GM19238 (cell line): ENCODE measurements at regions not wholly inside any gene's neighbourhood (a gene's known extent, or its start where the extent isn't known, plus 50 kb on each side); places are given as distances from the start of the nearest gene placed in this dataset.

Experiments used
- DNase-seq: peaks from one replicate; pipeline ENCODE4 v3.0.0; 2011; ENCODE audit warnings: low spot score; ENCODE audit not compliant: insufficient read length

DNA sequence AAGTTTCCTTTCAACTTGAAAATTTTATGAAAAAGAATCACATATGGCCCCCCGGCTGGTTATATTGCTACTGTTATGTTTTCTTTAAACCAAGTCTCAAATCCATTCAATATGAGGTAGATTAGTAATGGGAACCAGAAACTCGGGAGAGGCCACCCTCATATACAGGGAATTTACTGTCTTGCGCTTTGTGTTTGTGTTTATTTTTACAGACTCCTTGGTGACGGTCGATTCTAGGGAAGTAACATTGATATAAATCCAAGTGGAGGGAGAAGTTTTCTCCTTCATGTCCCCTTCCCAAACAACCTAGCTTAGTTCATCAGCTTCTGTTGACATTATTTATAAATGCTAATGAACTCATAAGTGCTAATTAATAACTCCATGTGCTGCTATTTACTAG is 163.5 kb upstream of the LMO4 start:
- no peak for DNase-seq

DNA sequence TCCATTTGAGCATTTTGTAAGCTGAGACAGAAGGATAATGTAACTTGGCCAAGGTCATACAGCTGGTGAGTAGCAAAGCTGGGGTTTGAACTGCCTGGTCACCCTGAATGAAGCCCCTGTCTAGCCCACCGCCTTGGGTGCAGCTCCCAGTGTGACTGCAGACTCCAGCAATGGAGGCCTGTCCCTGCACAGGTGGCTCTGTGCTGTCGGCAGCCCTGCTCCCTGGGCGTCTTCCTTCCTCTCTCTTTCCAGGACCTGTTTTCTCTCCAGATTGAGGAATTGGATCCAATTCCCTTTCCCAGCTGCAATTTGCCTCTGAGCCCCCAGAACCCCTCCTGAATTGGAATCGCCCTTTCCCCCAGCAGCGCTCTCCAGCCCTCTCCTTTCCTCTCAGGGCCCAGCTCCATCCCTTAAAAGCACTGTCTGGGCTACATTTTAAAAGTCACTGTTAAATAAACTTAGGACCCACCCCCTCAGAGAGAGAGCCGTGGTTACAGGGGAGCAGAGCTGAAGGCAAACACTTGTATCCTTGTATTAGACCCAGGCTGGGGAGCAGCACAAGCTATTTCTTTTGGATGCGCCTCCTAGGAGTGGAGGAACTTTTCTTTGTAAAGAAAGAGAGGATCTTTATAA is 161.4 kb upstream of the LMO4 start:
- DNase-seq, result no peak

DNA sequence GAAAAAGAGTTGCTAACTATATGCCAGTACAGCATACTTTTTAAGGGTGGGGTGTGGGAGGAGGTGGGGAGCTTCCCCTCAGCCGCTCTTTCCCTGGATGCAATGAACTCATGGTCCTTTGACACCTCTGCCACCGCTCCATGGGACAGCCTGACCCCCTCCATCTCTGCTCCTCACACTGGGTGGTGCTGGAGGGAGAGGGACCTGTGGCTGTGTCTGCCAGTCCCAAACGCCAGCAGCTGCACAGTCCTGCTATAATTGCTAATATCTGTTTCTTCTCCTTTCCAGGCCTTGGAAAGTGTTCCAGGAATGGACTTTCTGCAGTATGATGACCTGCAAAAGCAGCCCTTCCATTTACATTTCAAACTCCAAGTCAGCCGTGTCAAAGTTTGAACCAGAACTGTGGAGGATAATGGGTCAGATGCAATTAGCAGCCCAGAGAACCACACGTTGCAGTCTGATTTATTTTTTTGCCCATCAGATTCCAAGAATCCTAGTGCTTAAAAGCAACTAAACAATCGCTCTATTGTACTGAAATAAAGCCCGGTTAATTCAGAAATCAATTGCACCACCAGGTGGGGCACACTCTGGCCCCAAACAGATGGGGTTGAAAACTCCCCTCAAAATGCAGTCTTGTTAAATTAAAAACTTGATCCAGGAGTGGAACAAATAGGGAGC is 160.7 kb upstream of the LMO4 start:
- DNase-seq, result no peak

DNA sequence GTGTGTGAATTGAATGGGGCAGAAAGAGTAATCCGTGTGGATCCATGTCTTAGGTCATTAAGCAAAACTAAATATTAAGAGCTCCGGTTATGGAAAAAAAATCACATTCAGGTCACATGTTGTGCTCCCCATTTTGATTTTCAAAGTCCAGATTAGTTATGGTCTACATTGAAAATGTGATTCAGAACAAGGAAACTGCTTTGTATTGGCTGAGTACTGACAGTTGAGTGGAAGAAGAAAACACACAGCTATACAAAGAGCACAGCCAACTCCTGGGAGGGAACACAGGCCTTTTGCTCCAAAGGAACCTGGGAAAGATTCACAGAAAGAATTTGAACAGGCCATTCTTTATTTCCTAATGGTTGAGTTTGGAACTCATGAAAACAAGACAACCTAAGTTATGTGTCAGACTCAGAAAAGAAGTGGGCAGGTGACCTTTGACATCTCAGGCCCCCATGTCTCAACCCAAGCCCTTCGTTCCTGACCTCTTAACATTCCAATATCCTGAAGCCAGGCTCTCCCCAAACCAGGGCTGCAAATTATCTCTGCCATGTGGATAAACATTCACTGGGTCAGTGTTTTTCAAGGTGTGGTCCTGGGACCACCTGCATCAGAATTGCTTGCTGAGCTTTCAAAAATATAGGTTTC is 159.3 kb upstream of the LMO4 start:
- DNase-seq, result no peak

DNA sequence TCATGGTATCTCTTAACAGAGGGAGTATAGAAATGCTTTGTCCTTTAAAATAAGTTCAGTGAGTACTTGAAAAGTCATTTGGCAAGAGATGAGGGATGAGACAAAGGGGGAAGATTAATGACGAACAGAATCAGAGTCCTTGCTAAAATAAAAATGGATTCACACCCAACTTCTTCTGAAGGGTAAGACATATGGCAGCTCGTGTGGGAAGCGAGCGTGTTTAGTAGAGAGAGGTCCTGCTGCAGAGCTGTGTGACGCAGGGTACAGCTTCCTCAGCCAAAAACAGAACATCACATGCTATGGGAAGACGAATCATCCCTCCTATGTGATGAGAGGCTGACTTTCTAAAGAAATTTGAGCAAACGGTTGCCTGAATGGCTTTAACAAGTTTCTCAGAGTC is 158.5 kb upstream of the LMO4 start:
- DNase-seq, result no peak

DNA sequence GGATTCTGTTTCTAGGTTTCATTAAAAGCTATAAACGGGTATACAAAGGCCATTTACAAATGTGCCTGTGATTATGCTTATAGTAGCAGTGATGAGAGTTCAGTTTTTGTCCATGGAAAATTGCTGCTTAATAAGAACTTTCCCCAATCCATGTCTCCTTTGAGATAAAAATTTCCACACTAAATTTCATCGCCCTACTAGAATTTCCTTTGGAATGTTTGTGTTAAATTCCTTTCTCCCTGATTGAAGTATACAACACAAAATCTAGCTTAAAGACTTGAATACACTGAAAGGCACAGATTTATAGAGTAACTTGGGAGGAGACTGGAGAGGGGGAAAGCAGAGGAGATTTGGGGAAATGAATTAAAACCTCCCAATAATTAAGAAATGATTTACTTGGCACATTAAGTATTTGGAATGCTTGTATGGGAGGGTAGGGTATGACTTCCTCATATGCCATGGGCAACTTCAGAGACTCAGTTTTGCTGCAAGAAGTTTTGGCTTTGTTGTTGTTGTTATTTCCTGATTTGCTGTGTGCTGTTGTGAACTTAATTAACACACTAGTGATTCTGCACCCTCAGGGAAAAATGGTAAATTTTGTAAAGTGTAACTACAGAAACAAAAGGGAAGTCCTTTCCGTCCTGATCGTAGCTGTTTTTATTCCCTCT is 157.6 kb upstream of the LMO4 start:
- no peak for DNase-seq

DNA sequence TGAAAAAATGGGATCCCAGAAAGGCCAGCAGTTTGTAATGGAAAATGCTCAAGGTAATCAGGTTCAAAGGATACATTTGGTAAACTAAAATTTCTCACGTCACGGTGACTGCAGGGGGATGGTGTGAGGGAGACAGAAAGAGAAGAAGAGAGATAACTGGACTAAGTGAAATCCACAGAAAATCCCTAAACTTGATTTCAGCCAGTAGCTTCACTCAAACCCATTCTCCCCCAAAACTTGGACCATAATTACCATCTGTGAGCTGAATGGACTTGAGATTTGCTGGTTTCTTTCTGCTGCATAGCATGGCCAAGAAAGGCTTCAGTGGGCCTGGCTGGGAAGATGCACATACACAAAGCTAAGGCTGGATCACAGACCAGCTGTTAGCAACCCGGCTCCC is 155.4 kb upstream of the LMO4 start:
- DNase-seq, result no peak

DNA sequence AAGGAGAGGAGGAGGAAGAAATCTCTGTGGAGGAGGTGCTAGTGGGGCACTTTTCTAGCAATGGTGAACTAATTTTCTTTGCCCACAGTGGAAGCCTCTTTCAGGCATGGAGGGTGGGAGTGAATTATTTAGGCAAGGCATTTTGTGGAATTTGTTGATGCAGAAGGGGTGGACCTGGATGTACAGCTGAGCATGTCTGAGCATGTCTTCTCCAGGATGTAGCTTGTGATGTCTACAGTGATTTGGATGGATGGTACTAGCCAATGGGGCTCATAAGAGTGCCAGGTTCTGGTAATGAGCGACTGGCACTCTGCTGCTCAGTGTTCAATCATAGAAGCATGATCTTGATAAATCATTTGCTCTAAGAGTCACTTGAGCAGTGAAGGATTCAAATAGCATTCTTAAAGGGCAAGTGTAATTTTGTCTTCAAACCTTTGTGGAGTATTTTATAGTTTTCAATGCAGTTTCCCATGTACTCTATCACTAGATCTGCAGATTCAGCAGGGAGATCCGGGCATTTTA is 153.9 kb upstream of the LMO4 start:
- no peak for DNase-seq

DNA sequence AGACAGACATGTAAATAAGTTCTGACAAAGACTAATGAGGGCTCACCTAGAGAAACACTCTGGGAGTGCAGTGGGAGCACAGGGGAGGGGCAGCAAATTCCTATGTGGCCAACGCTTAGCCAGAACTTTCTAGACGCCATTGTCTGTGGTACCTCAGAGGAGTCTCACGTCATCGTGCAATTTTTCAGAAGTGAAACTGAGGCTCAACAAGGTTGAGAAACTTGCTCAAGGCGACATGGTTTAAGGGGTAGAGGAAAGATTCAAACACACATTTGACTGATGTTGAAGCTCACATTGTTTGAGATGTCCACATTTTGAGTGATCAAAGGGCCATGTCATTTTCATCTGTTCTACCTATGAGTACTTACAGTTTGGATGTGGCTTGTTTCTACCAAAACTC is 152.6 kb upstream of the LMO4 start:
- DNase-seq, result no peak

DNA sequence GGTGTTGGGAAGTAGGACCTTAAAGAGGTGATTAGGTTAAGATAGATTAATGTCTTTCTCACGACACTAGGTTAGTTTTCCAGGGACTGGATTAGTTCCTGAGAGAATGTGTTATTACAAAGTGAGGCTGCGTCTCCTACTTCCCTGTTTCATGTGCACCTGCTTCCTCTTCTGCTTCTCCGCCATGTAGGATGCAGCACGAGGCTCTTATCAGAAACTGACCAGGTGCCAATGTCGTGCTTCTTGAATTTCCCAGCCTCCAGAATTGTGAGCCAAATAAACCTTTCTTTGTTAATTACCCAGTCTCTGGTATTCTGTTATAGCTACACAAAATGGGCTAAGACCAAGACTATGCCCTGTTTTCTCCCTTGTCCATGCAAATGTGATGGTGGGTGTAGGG is 152.2 kb upstream of the LMO4 start:
- no peak for DNase-seq

DNA sequence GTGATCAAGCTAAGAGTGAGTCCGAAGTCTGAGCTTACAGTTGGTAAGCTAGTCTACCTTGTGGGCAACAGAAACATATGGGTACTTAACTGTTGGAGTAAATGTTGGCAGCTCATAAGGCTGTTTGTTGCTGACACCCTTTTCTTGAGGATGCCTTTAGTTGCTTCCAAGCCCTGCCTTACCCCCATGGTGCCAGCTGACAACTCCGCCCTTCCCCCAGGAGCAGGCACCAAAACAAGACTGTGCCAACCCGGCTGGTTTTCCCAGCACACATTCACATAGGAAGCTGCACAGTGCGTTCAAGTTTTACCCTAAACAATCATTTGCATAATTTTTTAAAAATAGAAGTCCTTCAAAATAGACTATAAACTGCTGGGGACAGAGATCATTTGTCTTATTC is 150.2 kb upstream of the LMO4 start:
- no peak for DNase-seq

DNA sequence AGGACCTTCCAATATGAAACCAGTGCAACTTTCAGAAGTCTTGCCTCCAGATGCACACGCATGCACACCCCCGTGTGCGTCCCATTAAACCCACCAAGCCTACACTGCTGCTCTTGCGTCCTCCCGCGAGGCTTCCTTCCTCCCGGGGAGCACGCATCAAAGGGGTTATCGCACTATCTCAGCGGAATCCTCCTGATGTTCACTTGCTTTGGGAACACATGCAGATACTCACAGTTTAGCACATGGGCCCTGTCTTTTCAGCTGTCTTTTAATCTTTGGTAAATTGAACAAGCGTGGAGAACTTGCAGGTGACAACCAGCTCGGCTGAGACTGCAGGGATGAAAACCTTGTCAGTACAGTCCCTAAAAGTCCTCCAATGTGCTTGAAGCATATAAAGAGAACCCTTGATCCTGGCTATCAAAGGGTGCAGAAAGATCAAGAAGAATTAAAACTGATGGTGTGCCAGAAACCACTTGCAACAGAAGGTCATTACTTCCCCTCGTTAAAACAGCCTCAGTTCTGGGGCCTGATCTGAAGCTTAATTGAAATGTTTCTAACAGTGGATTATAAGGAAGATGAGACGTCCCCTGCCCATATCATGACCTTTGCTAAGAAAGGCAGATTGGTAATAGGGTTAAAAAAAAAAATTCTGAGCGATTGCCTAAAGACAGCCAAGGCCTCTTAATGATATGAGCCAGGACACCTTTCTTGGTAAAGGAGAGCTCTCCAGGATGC is 149.4 kb upstream of the LMO4 start:
- no peak for DNase-seq

DNA sequence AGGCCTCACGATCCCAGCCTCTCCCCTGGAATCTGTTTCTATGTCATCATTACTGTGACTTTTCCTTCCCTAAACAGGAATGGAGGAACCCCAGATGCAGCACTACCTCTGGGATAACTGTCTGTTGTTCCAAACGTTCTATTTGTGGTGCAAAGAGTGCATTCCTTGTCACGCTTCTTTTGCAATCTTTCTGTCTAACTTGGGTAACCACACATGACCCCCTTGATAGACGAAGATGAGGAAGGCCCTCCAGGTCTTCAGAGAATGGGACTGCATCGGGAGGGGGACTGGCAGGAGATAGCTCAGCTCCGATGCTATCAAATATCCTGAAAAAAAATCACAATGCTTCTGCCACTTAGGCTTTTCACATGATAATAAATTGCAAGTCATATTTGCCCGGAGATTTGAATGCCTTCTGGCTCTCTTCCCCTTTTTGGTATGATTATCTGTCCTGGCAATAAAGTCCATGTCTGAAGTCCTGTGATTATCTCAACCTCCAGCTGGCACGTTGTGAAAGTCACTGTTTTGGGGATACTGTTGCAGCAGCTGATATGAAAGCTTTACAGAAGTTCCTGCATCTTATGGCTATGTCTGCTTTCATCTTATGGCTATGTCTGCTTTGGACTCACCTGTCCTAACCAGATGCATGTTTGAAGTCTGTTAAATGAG is 148.7 kb upstream of the LMO4 start:
- DNase-seq, result no peak

DNA sequence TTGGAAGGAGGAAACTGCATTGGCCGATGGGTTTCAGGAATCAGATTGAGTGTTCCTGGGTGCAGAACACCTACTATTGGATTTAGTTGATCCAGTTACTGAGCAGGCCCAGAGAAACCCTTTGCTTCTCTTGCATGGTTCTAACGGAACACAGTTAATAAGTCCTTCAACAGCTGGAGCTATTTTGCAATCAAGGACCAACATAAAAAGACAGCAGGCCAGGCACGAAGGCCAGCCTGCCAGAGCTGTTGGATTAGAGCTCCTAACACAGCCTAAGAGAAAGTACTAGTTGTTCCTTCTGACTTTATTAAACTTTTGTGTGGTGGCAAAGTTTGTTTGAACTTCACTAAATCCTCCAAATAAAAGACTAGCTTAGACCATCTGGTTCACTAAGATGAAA is 148.0 kb upstream of the LMO4 start:
- DNase-seq, result no peak

DNA sequence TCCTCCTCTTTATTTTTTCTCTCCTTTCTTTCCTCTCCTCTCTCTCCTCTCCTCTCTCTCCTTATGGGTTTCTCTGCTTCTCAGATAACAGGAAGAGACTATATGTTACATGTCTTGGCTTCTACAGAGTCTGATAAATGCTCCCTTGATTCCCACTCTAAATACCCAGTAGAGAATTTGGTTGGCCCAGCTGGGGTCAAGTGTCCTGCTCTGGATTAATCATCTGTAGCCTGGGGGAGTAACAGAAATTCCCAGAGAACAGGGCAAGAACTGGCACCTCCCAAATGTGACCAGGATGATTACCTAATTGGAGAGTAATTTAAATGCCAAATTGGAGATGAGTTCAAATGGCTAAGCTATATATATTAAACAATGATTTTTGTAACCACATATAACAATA is 146.1 kb upstream of the LMO4 start:
- DNase-seq, result no peak

DNA sequence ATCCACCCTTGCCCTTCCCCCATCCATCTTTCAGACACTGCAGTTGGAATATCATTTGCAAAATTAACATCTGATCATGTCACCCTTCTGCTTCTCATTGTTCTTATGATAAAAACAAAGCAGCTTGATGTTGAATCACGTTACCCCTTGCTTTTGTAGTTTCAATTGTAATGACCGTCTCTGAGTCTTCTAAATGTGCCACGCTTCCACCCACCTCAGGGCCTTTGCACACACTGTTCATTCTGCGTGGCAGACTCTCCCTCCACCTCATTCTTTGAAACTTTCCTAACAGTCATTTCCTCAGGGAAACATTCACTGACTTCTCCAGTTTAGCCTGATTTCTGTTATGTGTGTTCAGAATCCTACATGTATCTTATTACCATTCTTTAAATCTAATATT is 143.6 kb upstream of the LMO4 start:
- DNase-seq, result no peak

DNA sequence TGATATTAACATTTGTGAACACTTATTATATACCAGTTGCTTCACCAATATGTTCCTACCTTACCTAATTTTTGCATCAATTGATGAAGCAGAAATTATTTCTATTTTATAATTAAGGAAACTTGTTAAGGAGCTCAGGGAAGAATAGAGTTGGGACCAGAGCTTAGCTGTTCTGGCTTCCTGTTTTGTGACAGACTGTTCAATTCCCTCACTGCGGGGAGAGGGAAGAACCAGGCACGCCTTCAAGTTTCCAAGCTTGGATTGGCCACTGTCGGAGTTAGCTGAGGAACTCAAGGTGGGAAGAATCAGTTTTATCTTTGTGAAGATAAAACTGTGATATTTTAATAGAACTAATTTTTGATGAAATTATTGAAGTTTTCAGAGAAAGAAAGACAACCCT is 142.3 kb upstream of the LMO4 start:
- DNase-seq, result no peak

DNA sequence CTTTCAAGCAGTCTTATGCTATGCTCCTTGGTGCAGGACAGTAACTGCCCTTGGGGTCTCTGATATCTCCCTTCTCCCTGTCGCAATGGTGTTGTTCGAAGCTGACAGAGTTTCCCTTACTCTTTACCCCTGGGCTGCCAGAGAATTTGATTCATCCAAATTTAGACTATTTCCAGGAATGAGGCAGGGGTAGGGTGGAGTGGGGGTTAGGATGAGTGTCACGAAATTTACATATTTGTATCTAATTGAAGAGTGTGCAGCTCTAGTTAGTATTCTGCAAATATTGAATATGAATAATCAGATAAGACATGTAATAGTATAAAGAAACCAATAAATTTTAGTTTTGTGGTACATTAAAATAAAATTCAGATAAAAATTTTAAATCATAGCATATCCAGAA is 140.0 kb upstream of the LMO4 start:
- DNase-seq, result no peak

DNA sequence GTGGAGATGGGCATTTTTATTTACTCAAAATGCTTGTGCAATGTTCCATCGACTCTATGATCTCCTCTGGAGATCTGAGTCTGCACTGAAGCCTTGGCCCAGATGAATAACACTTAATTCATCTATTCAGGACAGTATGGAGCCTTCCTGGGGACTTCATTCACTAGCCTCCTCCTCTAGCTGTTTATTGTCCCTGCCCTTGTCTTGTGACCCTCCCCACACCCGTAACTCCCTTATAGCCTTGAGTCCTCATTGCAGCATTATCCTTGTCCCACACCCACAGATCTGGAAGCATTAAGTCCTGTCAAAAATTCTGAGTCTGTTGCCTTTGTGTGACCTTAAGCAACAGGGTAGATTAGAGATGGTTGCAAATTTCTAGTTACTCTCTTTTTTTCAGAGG is 138.3 kb upstream of the LMO4 start:
- no peak for DNase-seq

DNA sequence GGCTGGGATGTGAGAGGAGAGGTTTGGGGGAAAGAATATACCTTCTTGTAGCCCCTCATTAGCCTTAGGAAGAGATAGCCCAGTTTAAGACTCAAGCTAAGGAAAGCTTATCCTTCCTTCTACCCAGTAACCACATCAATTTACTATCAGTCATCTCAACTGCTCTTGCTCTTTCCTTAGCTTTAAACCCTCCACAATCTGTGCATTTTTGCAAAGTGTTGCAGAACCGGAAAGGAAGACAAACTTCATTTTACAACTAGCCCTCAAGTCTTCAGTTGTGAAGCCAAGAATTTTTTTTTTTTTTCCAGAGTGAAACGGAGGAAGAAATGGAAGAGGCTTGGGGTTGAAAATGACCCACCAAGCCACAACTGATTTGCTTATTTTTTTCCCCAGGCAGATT is 137.0 kb upstream of the LMO4 start:
- DNase-seq, result no peak

DNA sequence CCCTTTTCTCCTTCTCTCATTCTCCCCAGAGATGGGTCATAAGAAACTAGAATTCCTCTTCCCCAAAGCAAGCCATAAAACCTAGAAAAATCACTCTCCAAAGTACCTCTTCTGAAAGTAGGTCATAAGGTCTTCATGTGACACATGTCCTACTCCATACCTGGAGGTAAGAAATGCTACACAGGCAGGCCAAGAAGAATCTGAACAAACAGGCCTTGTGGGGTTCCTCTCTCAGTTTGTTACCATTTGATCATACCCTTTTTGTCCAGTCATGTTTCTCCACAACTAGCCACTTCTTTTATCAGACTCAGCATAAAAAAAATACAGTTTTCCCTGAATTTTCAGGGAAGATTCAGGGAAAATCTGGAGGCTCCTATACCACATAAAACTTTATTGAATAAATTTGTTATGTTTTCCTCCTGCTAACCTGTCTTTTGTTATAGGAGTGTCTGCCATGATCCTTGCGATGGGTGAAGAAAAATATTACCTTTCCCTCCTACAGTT is 134.4 kb upstream of the LMO4 start:
- DNase-seq, result no peak
